Gastrocnemius medialis (tissue), 4 donors: ENCODE measurements at regions not wholly inside any gene's neighbourhood (a gene's known extent, or its start where the extent isn't known, plus 50 kb on each side); places are given as distances from the start of the nearest gene placed in this dataset.
"Not testable (repeated sequence)": the region's sequence is repeated elsewhere in the genome, so short reads cannot be mapped to it uniquely, and the experiment has no call there.

ENCODE experiments used
- ATAC-seq, 2 donors: fragments of 150-250 bp; one replicate each; pipeline ENCODE4 v1.9.1; 2016
- DNase-seq, 2 donors: peaks; one replicate each; pipeline ENCODE4 v3.0.0-alpha.2; 2019
- H3K27ac ChIP-seq, 4 donors: fragments of 200-600 bp; sonication (generic); 1 replicate in 1 of 4; 2 replicates in 3 of 4; pipeline ENCODE4 v1.5.1; 2016 to 2018; ENCODE audit warnings: mild to moderate bottlenecking in 2 of 4, moderate library complexity in 1 of 4
- H3K27me3 ChIP-seq, 3 donors: fragments of 200-600 bp; sonication (generic) in 2 of 3; 1 replicate in 1 of 3; 2 replicates in 2 of 3; pipeline versions ENCODE4 v1.5.1 to v1.6.0; 2016 to 2019; ENCODE audit warnings: mild to moderate bottlenecking in 1 of 3, moderate library complexity in 1 of 3
- H3K36me3 ChIP-seq, 2 donors: fragments of 200-600 bp; sonication (generic) in 1 of 2; one replicate each; pipeline ENCODE4 v1.5.1; 2017 to 2018
- H3K4me1 ChIP-seq, 2 donors: fragments of 200-600 bp; sonication (generic) in 1 of 2; one replicate each; pipeline ENCODE4 v1.5.1; 2016 to 2017; ENCODE audit warnings: mild to moderate bottlenecking in 2 of 2
- H3K4me3 ChIP-seq, 4 donors: fragments of 200-600 bp; sonication (generic) in 3 of 4; 1 replicate in 1 of 4; 2 replicates in 3 of 4; pipeline ENCODE4 v1.5.1; 2016 to 2019; ENCODE audit warnings: mild to moderate bottlenecking in 2 of 4
- H3K9me3 ChIP-seq, 3 donors: fragments of 200-600 bp; sonication (generic) in 2 of 3; 1 replicate in 1 of 3; 2 replicates in 2 of 3; pipeline ENCODE4 v1.5.1; 2016 to 2019
- CTCF ChIP-seq, 5 experiments: fragments of 450-650 bp in 3 of 5; fragments of 200-600 bp in 2 of 5; sonication (generic) in 2 of 5; IDR thresholded peaks in 4 of 5; conservative IDR thresholded peaks in 1 of 5; 1 replicate in 4 of 5; 2 replicates in 1 of 5; pipeline ENCODE4 v1.5.1; 2016 to 2019; ENCODE audit warnings: antibody characterized with exemption in 5 of 5, mild to moderate bottlenecking in 3 of 5, moderate library complexity in 3 of 5
- POLR2A ChIP-seq, 2 donors: fragments of 450-650 bp; IDR thresholded peaks; one replicate each; pipeline ENCODE4 v1.6.1; 2017; ENCODE audit warnings: antibody characterized with exemption in 2 of 2, mild to moderate bottlenecking in 2 of 2, moderate library complexity in 2 of 2
- in situ Hi-C, 4 donors: fragments of 200-750 bp; cut with MboI; loops; one replicate each; pipeline versions ENCODE4 v1.15.0 to v1.8.0; 2017; ENCODE audit warnings: low sequenced_read_pairs in 4 of 4
- intact Hi-C: fragments of 100-400 bp; cut with DNase I; formaldehyde crosslinking; loops from one replicate; pipeline ENCODE4 v1.15.1; 2023; ENCODE audit warnings: low total_unique reads

- no peaks in the 10 kb centered on the region for H3K27me3 ChIP-seq
- DNase-seq = no peak
- H3K4me3 ChIP-seq = no peak overlapping the region
- intact Hi-C loops (no loop called here), in situ Hi-C loops (no loop called here)
- H3K27ac ChIP-seq = no peak overlapping the region
- H3K9me3 ChIP-seq = no peaks in the 10 kb centered on the region
- H3K4me1 ChIP-seq = no peaks in the 10 kb centered on the region
- H3K36me3 ChIP-seq = no peaks in the 10 kb centered on the region
- ATAC-seq = no peak
- TF ChIP-seq POLR2A (IDR thresholded peaks at IDR 0.05) (no peak), CTCF (IDR thresholded peaks at IDR 0.05 in 4 of 5, conservative IDR thresholded peaks at IDR 0.05 in 1 of 5) (no peak)
Measured at GRCh38 chr21:27352885-27353284, 386.0 kb upstream of the ADAMTS5 start.

GRCh38 chr21:27346041-27346448 is 379.2 kb upstream of the ADAMTS5 start:
- Histone ChIP-seq H3K36me3 (no peaks in the 10 kb centered on the region), H3K27me3 (no peaks in the 10 kb centered on the region), H3K9me3 (no peaks in the 10 kb centered on the region), H3K4me3 (no peak overlapping the region), H3K27ac (no peak overlapping the region), H3K4me1 (no peaks in the 10 kb centered on the region)
- intact Hi-C loops (no loop called here), in situ Hi-C loops (no loop called here)
- TF ChIP-seq CTCF (IDR thresholded peaks at IDR 0.05 in 4 of 5, conservative IDR thresholded peaks at IDR 0.05 in 1 of 5) = no peak
- TF ChIP-seq POLR2A (IDR thresholded peaks at IDR 0.05) = no peak
- no peak for ATAC-seq
- DNase-seq = no peak

- Histone ChIP-seq H3K27ac (no peak overlapping the region), H3K36me3 (no peaks in the 10 kb centered on the region), H3K9me3 (no peaks in the 10 kb centered on the region), H3K27me3 (no peaks in the 10 kb centered on the region), H3K4me1 (no peaks in the 10 kb centered on the region), H3K4me3 (no peak overlapping the region)
- DNase-seq (no peak), ATAC-seq (no peak)
- in situ Hi-C loops = no loop called here
- TF ChIP-seq CTCF (IDR thresholded peaks at IDR 0.05 in 4 of 5, conservative IDR thresholded peaks at IDR 0.05 in 1 of 5) (no peak), POLR2A (IDR thresholded peaks at IDR 0.05) (no peak)
- intact Hi-C loops = no loop called here
Measured at GRCh38 chr21:27339902-27340301, 373.0 kb upstream of the ADAMTS5 start.

- DNase-seq, H3K4me1 ChIP-seq, H3K27me3 ChIP-seq, ATAC-seq, H3K36me3 ChIP-seq, H3K27ac ChIP-seq, H3K9me3 ChIP-seq, intact Hi-C loops, in situ Hi-C loops, H3K4me3 ChIP-seq: not testable (repeated sequence)
Measured at GRCh38 chr21:27338007-27338406, 371.1 kb upstream of the ADAMTS5 start.

GRCh38 chr21:27333096-27333495 is 366.2 kb upstream of the ADAMTS5 start:
- TF ChIP-seq POLR2A (IDR thresholded peaks at IDR 0.05) (no peak), CTCF (IDR thresholded peaks at IDR 0.05 in 4 of 5, conservative IDR thresholded peaks at IDR 0.05 in 1 of 5) (no peak)
- Histone ChIP-seq H3K4me1 (no peaks in the 10 kb centered on the region), H3K27ac (no peak overlapping the region), H3K9me3 (no peaks in the 10 kb centered on the region), H3K27me3 (no peaks in the 10 kb centered on the region), H3K36me3 (no peaks in the 10 kb centered on the region), H3K4me3 (no peak overlapping the region)
- no peak for DNase-seq
- in situ Hi-C loops = no loop called here
- ATAC-seq = no peak
- intact Hi-C loops = no loop called here
